HG03439 (cell line): ENCODE measurements at regions not wholly inside any gene's neighbourhood (a gene's known extent, or its start where the extent isn't known, plus 50 kb on each side); places are given as distances from the start of the nearest gene placed in this dataset.
A peak's percentile ranks its signal among the peaks of the same experiment; 100 is the strongest.

Source experiments
- ATAC-seq: cut with Tn5 transposase; IDR thresholded peaks from one replicate; pipeline ENCODE4 v1.9.1; 2021; ENCODE audit warnings: mild to moderate bottlenecking, moderate library complexity; ENCODE audit not compliant: unreplicated experiment

- peak; percentile 57 for ATAC-seq
Observed at GRCh38 chr2:207473049-207473930, 56.5 kb upstream of the CREB1 start.

GRCh38 chr2:207473931-207474235 is 55.9 kb upstream of the CREB1 start:
- ATAC-seq, result no peak

GRCh38 chr2:207474863-207475485 is 54.8 kb upstream of the CREB1 start:
- ATAC-seq, result no peak

GRCh38 chr2:207475546-207475945 is 54.2 kb upstream of the CREB1 start:
- no peak for ATAC-seq

- ATAC-seq, result no peak
Observed at GRCh38 chr2:207477896-207478295, 51.9 kb upstream of the CREB1 start.

- ATAC-seq, result no peak
Observed at GRCh38 chr2:207478572-207478971, 51.2 kb upstream of the CREB1 start.

- ATAC-seq, result no peak
Observed at GRCh38 chr2:207479198-207479785, 50.5 kb upstream of the CREB1 start.
